UCSD-AML1 (cell line): ENCODE measurements at regions not wholly inside any gene's neighbourhood (a gene's known extent, or its start where the extent isn't known, plus 50 kb on each side); places are given as distances from the start of the nearest gene placed in this dataset.

Experiments used
- DNase-seq: peaks from one replicate; lab custom pipeline; 2025; ENCODE audit not compliant: unreplicated experiment; lab: John Stamatoyannopoulos, UW

DNA sequence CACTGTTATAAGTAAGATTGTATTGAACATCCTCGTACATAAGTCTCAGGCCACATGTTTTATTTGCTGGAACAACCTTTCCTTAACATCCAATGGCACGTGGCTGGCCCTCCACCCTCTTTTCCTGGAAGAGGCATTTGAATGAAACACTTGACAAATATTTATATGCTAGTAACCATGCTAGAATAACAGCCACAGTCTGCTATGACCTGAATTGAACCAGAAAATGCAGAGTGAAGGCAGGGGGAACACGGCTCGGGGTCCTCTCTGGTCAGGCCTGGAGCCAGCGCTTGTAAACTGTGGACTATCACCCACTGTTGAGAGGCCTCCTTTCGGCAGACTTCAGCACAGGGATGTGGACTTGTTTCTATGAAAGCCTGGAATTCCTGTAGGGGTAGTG is 198.2 kb upstream of the COPS8 start:
- no peak for DNase-seq

DNA sequence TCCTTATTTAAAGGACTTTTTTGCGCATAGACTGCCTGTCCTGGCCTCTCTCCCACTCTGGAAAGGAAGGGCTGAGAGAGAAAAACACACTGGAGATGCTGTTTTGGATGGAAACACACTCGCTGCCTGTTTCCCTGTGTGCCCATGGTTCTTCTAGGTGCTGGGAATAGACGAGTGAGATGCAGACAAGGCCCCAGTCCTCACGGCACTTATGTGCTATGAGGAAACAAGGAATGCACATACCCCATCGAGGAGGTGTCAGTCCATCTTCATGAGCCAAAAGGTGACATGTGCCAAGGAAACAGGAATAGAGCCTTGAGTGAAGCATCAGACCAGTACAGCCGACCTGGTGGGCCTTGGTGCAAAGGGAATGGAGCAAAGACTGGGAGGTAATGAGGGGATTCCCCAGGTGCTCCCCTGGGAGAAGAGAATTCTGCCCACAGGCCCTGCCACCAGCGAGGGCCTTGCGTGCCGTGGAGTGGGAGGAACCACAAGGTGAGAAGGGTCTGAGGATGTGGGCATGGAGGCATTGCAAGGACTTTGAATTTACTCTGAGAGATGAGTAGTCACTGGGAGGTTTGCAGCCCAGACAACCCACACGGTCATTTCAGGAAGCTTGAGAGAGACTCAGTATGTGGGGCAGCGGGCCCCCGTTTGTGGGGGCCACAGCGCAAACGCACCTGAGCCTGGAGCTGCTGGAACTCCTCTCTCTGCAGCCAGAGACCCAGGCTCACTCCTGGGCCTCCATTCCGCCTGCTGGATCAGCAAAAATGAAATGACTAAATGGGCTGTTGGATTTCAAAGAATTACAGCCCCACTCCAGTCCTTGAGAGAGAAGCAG is 197.5 kb upstream of the COPS8 start:
- DNase-seq = no peak

DNA sequence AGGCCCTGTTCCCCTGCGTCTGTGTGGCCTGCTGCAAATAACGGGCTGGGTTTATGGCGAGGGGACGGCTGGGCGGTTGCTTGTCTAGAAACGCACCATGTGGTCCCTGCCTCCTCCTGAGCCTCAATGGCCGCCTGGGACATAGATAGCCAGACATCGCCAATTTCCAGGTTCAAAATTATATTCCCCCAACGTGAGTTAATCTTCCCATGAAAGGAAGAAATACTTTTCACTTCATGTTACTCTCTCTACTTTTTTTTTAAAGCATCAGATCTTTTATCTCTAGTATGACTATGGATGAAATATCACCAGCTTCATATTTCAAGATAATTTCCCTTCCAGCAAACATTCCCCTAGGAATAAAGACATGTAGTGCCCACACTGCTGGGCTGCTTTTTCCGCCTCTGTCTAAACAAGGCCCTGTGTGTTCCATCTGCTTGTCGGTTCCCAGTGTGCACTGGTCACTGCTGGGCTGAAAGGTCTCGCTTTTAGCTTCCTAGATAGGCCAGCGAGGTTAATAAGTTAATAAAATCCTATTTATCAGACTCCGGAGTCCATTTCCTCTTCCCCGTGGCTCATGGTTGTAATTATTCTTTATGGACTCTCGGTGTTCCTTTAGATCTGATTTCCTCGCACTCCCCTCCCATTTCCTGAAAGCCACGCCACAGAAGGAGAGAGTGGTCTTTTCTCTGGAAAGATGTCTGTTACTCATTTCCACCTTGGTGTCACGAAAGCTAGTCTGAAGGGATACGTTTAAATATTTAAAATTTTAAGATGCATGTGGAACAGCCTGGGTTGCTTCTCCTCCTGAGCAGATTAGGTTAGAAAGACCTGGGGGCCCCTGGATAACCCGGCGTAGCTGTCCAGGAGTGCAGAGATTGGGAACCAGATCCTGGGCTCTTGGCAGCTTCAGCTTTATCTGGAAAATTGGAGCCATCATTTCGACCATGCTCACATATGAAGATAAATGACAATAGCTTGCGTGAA is 196.6 kb upstream of the COPS8 start:
- DNase-seq = no peak

DNA sequence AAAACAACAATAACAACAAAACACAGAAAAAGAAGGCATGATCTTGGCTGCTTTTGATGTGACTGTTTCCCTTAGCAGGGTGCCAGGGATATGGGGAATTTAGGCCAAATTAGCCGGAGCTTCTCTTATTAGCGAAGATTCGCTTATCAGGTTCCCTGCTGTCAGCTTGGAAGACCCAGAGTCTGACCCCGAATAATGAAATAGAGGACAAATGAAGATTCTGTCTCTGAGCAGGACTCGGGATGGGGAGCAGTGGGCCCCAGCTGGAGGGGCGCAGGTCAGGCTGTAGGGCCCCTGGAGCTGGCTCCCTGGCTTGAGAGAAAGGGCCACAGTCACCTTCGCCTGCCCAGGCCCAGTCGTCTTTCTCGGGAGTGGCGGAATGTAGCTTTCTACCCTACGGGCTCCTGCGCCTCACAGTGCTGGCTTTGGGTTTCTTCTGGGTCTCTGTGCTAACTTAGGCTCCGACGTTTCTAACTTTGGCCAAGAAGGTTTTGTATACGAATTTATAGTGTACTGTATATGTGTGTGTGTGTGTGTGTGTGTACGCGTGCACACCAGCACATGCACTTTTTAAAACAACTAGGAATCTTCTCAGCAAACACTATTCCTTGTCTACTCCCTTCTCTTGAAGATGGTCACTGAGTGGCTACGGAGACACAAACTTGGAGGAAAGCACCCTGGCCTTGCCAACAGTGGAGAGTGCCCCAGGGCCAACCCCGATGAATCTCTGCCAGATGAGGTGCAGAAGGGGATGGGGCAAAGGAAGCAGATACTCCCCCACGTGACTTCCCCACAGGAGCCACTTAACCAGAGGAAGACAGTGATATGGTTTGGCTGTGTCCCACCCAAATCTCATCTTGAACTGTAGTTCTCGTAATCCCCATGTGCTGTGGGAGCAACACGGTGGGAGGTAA is 195.6 kb upstream of the COPS8 start:
- DNase-seq = no peak

DNA sequence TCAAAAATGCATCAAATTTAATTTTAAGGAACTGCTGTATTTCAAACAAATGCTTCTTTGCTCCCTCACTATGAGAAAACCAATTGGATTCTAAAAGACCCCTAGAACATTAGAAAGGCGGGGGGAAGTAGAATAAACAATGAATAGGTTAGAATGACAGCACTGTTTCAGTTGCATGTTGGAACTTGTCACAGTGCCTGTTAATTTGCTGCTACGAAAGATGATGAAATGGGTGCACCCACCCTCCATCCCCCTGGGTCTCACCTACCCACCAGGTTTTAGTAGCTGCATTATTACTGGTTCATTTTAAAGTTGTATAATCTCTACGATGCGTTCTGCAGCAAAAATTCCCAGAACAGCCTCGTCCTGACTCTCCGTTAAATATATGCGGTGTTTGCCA is 193.0 kb upstream of the COPS8 start:
- DNase-seq = no peak

DNA sequence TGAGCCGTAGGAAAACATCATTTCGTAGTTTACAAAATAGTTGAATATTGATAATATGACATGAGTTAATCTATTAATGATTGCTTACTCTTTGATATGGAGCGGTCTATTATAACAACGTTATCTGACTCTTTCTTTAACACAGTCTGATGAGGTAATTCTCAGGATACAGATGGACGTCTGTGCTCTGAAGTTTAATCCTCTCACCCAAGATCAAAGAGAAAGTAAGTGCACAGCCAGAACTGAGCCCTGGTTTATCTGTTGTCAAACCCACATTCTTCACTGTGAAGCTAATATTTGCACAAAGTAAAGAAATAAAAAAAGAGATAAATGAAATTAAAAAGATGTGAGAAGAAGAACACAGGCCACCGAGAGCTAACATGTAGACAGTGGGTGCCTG is 190.9 kb upstream of the COPS8 start:
- DNase-seq = no peak

DNA sequence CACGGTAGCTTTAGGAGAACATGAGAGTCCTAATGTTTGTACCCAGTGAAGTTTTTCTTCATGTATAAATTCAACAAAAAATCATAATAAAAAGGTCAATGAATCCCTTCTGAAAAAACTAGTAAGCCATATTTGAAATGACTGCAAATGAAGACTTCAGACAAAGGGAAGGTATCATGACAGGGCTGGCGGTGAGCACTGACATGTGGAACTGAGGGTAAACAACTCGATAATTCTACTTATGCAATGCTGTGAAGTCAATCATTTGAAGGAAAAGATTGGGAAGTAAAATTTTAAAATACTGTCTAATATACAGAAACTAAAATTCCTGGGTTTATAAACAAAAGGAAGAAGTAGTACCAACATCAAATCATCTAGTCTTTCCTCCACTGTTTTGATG is 190.2 kb upstream of the COPS8 start:
- DNase-seq = no peak

DNA sequence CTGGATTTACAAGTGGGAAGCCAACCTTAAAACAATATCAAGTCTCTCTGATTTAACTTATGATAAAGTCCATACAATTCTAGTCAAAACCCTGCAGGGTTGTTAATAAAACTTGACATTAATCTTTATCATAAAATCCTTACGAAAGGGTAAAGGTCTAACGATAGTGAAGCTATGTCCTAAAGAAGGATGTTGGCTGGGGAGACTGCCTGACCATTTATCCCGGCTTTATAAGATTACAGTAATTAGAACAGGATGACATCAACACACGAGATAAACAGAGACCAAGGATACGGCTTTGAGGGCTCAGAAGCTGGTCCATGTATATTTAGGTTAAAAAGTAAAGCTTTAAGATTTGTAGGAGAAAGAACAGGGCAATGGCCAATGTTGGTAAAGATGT is 189.0 kb upstream of the COPS8 start:
- DNase-seq = no peak

DNA sequence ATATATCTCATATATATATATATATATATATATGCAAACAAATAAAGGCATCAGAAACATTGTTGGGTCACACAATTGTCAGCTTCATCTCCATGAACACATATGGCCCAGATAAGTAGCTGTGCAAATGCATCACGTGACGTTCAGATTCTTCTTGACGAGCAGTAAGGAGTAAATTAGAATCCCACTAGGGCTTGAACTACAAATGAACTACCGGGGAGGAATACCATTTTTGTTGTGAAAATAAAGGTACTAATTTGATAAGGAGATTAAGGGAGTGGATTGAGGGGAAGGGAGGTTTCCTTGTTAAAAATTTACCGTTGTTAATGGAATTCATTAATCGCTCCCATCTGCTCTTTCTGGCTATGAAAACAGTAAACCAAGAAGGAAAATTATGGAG is 186.5 kb upstream of the COPS8 start:
- no peak for DNase-seq

DNA sequence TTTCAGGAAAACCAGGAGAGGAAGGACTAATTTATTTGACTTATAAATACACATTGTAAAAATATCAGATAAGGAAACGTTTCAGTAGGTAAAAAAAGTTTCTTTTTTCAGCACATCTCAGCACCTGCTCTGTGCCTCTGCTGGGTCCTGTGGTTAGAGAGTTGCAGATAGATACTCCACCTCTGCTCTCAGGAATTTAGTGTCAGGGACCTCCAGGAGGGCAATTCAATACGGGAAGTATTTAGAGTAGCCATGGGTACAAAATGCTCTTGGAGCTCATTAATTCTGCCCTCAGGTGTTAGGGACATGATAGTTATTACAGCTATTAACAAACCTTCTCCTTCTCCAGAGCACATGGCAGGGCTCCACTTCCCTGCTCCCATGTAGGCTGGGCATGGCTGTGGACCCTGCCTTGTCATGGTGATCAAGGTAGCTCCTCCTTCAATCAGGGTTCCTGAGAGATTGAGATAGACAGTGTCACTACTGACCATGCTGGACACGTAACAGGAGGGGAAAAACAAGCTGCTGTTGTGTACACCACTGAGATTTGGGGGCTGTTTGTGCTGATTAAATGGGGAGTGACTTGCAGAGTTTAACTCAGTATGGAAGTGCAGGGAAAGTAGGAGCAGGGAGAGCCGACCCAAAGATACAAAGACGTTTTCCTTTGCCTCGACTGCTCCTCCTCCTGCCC is 185.6 kb upstream of the COPS8 start:
- DNase-seq = no peak

DNA sequence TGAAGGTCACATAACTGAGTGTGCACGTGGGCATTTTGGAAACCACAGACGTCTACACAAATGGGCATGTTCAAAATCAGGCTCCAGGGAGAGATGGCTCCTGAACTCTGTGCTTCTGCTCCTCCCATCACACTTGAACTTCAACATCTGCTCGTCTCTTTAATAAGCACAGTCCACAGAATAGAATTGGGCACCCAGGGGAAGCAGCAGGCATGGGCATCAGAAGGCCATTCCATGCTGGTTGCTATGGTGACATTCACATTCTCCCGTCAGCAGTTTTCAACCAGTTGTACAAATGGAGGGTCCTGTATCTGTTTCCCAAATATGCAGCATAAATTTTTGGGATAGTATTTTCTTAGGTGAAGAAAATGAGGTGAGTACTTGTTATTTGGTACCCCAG is 183.7 kb upstream of the COPS8 start:
- DNase-seq = no peak

DNA sequence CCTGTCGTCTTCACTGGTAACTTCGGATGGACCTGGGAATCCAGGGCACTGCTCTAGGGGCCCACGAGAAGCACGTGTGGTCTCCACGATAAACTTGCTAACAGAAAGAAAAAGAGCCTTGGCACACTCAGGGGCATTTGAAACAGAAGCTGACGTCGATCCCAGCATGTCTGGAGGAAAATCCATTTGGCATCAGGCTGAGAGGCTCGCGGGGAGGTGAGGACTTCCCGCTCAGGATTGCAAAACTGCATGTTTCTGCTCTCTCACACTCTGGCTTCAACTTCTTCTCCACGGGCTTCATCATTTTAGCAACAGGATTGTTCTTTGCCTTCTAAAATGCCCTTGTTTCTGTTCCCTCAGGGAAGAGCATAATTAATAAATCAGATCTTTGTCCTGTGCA is 181.7 kb upstream of the COPS8 start:
- no peak for DNase-seq

DNA sequence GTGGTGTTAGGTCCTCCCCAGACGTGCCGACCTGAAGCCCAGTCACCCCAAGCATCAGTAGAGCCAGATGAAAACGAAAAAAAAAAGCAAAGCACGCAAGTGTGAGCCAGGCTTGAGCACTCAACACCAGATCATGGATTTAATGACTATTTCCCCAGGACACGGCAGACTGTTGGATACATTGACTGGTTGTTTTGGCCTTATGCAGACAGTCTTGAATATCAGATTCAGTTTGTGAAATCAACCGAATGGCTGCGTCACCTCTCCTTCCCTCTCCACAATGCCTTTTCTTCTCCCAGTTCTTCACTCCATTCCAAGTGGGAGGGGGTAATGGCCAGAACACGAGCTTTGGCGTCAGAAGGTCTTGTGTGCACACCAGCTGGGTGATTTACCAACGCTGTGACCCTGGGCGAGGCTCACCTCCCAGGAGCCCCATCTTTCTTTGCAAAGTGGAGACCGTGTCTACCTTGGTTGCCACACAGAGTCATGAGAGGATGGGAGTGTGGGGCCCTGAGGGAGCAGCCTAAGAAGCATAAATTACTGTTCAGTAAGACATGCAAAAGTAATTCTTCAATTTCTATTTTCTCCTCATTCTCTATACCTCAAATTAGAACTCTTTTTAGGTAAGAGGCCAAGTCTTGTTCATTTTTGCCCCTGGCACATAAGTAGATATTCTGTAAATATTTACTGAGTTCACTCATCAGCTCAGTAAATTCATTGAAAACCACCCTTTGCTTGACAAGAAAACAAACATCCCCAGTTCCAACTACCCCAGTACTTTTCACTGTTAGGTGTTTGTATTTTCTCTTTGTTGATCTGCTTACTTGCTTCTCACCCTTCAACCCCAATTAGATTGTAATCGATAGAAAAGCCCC is 181.1 kb upstream of the COPS8 start:
- DNase-seq = no peak

DNA sequence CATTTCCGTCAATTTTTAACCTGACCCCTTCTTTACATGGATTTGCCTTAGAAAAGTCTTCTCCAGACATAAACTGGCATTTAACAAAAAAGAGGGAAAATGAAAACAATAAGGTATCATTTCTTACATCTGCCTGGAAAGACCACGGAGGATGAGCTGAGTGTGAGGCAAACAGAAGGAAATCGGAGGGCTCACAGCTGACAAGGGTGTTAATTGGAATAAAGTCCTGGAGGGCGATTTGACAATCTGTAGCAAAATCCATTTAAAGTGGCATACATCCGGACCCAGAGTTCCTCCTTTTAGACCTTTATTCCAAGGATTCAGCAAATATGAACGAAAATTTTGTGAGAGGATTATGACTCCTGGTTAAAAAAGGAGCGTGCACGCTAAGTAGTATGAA is 179.7 kb upstream of the COPS8 start:
- no peak for DNase-seq

DNA sequence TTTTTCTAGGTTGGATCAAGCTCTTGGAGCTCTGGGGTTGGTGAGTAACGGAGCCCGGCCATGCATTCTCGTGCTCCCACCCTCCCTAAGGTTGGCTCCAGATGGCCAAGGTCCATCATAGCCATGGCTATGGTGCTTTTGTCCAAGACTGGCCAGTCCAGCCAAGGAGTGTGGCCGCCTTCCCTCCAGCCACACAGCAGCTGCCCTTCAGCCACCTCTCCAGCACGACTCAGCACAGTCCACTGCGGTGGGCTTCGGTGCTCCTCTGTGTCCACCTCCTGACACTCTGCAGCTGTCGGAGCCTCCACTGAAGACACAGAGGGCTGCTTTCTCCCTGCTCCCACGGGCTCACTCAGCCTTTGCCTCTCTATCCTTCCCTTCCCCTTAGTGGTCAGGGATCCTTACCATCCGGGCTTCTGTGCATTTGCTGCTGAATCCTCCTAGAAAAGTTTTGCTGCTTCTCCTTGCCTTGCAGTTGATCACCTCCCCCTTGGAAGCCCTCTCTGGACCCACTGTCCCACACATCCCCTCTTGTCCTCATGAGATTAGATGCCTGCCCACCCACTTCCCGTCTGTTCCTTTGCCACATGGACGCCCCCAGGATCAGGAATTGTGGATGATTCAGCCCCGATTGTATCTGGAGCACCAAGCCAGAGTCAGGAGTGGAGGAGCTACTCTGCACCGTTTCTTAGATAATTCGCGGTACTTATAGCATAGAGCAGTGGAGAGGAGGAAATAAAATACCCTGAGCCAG is 177.1 kb upstream of the COPS8 start:
- no peak for DNase-seq

DNA sequence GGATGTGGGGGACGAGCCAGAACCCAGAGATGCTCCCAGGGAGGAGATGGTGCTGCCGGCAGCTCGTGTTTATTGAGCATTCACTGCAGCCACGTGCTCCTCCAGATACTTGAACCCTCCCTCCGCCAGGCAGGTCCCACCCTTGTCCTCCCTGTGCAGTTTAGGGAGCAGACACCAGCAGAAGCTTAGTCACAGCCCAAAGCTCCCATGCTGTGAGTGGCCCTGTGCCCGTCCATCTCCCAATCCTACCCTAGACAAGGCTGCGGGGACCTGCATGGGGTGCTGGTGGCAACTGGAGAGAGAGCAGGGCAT is 176.5 kb upstream of the COPS8 start:
- no peak for DNase-seq

DNA sequence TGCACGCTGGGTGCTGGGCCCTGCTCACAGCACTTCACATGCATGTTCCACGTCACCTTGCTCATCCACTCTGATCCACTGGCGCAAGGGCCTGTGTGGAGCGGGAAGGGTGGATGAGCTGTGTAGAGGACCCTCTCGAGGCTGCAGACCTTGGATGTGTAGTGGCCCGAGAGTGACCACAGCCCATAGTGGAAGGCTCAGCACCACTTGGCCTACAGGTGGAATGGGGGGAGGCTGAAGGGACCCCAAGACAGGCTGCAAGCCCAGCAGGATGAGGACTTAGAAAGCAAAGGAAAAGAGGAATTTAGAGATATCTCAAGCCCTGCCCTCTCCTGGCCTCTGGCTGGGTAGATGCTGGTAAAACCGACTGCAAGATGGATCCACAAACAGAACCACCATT is 175.9 kb upstream of the COPS8 start:
- DNase-seq = no peak

DNA sequence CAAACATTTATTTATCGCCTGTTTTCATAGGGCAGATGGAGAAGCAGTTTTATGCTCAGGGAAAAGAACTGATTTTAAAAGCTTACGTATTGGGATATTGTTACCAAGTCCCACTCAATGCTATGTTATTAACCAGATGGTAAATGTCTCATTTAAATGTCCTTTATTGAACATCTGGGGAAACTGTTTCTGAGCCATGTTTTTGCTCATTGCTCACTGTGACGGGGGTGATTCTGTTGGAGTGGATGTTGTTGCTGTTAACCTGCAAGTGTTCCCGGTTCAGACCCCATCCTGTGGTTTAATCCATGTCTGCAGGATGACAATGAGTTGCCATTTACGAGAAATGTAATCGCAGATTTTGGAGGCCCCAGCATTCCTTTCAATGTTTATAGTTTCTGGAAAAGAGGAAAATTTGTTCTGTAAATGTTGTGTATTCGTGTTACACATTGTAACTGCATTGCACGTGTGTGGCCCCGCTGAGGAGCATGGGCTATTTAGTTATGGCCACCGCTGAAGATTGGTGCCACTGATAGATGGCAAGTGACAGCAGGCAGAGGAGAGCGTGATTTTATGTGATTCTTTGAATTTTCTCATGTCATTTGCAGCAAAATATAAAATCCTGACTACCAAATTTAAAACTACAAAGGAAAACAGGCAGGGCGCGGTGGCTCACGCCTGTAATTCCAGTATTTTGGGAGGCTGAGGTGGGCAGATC is 174.8 kb upstream of the COPS8 start:
- DNase-seq = no peak
